Large intestine (tissue), 3 donors: ENCODE measurements at regions not wholly inside any gene's neighbourhood (a gene's known extent, or its start where the extent isn't known, plus 50 kb on each side); places are given as distances from the start of the nearest gene placed in this dataset.

Experiments used
- DNase-seq, 2 donors: peaks; one replicate each; pipeline versions ENCODE4 v3.0.0 to v3.0.0-alpha.2; 2013
- H3K27ac ChIP-seq: one replicate; pipeline ENCODE4 v1.5.1; 2013; ENCODE audit warnings: low read length
- H3K27me3 ChIP-seq: 2 replicates; pipeline ENCODE4 v1.6.1; 2013; ENCODE audit warnings: low read length; ENCODE audit not compliant: control insufficient read depth, insufficient read depth
- H3K36me3 ChIP-seq: 2 replicates; pipeline ENCODE4 v1.6.1; 2013; ENCODE audit warnings: low read length; ENCODE audit not compliant: control insufficient read depth, insufficient read depth
- H3K4me1 ChIP-seq: one replicate; pipeline ENCODE4 v1.6.1; 2013; ENCODE audit warnings: low read length; ENCODE audit not compliant: control insufficient read depth, insufficient read depth
- H3K4me3 ChIP-seq: one replicate; pipeline ENCODE4 v1.5.1; 2013; ENCODE audit warnings: low read length
- H3K9me3 ChIP-seq: one replicate; pipeline ENCODE4 v1.6.1; 2013; ENCODE audit warnings: mild to moderate bottlenecking, low read depth, low read length, moderate library complexity; ENCODE audit not compliant: control insufficient read depth
- WGBS: methylation state at CpG from one replicate; pipeline ENCODE4 v1.1.5; 2013; ENCODE audit warnings: low lambda C conversion rate; ENCODE audit not compliant: insufficient coverage; 5-methylcytosine and 5-hydroxymethylcytosine counted together

GRCh38 chr17:14935845-14936485, 329.2 kb downstream of the PMP22 start:
- no CpG with 5 or more reads among the region's 2 CpGs for WGBS
- Histone ChIP-seq H3K36me3 (no peaks in the 10 kb centered on the region), H3K27me3 (no peaks in the 10 kb centered on the region), H3K4me3 (no peak overlapping the region), H3K27ac (no peak overlapping the region), H3K4me1 (no peaks in the 10 kb centered on the region), H3K9me3 (no peaks in the 10 kb centered on the region)
- no peak for DNase-seq

GRCh38 chr17:14935139-14935841, 329.8 kb downstream of the PMP22 start:
- no CpG with 5 or more reads among the region's 7 CpGs for WGBS

GRCh38 chr17:14933676-14934075, 331.4 kb downstream of the PMP22 start:
- H3K4me3 ChIP-seq = no peak overlapping the region
- H3K27ac ChIP-seq = no peak overlapping the region
- WGBS = 50% methylated on average over 2 of the region's 4 CpGs
- no peak for DNase-seq
- H3K36me3 ChIP-seq = no peaks in the 10 kb centered on the region
- no peaks in the 10 kb centered on the region for H3K4me1 ChIP-seq
- no peaks in the 10 kb centered on the region for H3K27me3 ChIP-seq
- no peaks in the 10 kb centered on the region for H3K9me3 ChIP-seq

More at GRCh38 chr17:14935139-14935841, 329.8 kb downstream of the PMP22 start:
- H3K4me3 ChIP-seq = no peak overlapping the region
- DNase-seq = no peak
- no peaks in the 10 kb centered on the region for H3K9me3 ChIP-seq
- H3K27me3 ChIP-seq = no peaks in the 10 kb centered on the region
- H3K36me3 ChIP-seq = no peaks in the 10 kb centered on the region
- no peak overlapping the region for H3K27ac ChIP-seq
- no peaks in the 10 kb centered on the region for H3K4me1 ChIP-seq

GRCh38 chr17:14926526-14927122, 338.5 kb downstream of the PMP22 start:
- H3K27me3 ChIP-seq = no peaks in the 10 kb centered on the region
- no peaks in the 10 kb centered on the region for H3K4me1 ChIP-seq
- no peak overlapping the region for H3K27ac ChIP-seq
- H3K4me3 ChIP-seq = no peak overlapping the region
- no peaks in the 10 kb centered on the region for H3K9me3 ChIP-seq
- DNase-seq = peak; percentile 29 to 39
- no peaks in the 10 kb centered on the region for H3K36me3 ChIP-seq
- WGBS = no CpG with 5 or more reads among the region's 7 CpGs

GRCh38 chr17:14926073-14926472, 339.1 kb downstream of the PMP22 start:
- Histone ChIP-seq H3K9me3 (no peaks in the 10 kb centered on the region), H3K27me3 (no peaks in the 10 kb centered on the region), H3K4me1 (no peaks in the 10 kb centered on the region), H3K36me3 (no peaks in the 10 kb centered on the region), H3K27ac (no peak overlapping the region), H3K4me3 (no peak overlapping the region)
- WGBS = no CpG with 5 or more reads among the region's 8 CpGs
- no peak for DNase-seq

- H3K36me3 ChIP-seq = no peaks in the 10 kb centered on the region
- no peak for DNase-seq
- H3K4me3 ChIP-seq = no peak overlapping the region
- no peaks in the 10 kb centered on the region for H3K4me1 ChIP-seq
- H3K27me3 ChIP-seq = no peaks in the 10 kb centered on the region
- no peak overlapping the region for H3K27ac ChIP-seq
- WGBS = no CpG with 5 or more reads among the region's 2 CpGs
- H3K9me3 ChIP-seq = no peaks in the 10 kb centered on the region
Measured at GRCh38 chr17:14925498-14925897, 339.6 kb downstream of the PMP22 start.

- H3K9me3 ChIP-seq = no peaks in the 10 kb centered on the region
- H3K36me3 ChIP-seq = no peaks in the 10 kb centered on the region
- no peak overlapping the region for H3K4me3 ChIP-seq
- H3K4me1 ChIP-seq = no peaks in the 10 kb centered on the region
- H3K27ac ChIP-seq = no peak overlapping the region
- H3K27me3 ChIP-seq = no peaks in the 10 kb centered on the region
- DNase-seq = no peak
- no CpG with 5 or more reads among the region's 3 CpGs for WGBS
Measured at GRCh38 chr17:14923981-14924380, 341.1 kb downstream of the PMP22 start.

GRCh38 chr17:14922411-14922810, 342.7 kb downstream of the PMP22 start:
- DNase-seq = no peak

GRCh38 chr17:14921936-14922335, 343.2 kb downstream of the PMP22 start:
- WGBS = no CpG with 5 or more reads among the region's 3 CpGs
- Histone ChIP-seq H3K27ac (no peak overlapping the region), H3K9me3 (no peaks in the 10 kb centered on the region), H3K4me3 (no peak overlapping the region), H3K36me3 (no peaks in the 10 kb centered on the region), H3K4me1 (no peaks in the 10 kb centered on the region), H3K27me3 (no peaks in the 10 kb centered on the region)
- DNase-seq = no peak

More at GRCh38 chr17:14922411-14922810, 342.7 kb downstream of the PMP22 start:
- Histone ChIP-seq H3K4me3 (no peak overlapping the region), H3K4me1 (no peaks in the 10 kb centered on the region), H3K27ac (no peak overlapping the region), H3K27me3 (no peaks in the 10 kb centered on the region), H3K36me3 (no peaks in the 10 kb centered on the region), H3K9me3 (no peaks in the 10 kb centered on the region)
- no CpG with 5 or more reads among the region's 2 CpGs for WGBS

GRCh38 chr17:14919631-14920213, 345.4 kb downstream of the PMP22 start:
- Histone ChIP-seq H3K36me3 (no peaks in the 10 kb centered on the region), H3K27ac (no peak overlapping the region), H3K4me1 (no peaks in the 10 kb centered on the region), H3K27me3 (no peaks in the 10 kb centered on the region), H3K9me3 (peaks cover 2% of the 10 kb centered on the region), H3K4me3 (no peak overlapping the region)
- WGBS = 33% methylated on average over 1 of the region's 5 CpGs
- DNase-seq = no peak
